Endothelial cell (in vitro differentiated cells): ENCODE measurements at regions not wholly inside any gene's neighbourhood (a gene's known extent, or its start where the extent isn't known, plus 50 kb on each side); places are given as distances from the start of the nearest gene placed in this dataset.

Experiments
- DNase-seq: peaks from one replicate; pipeline ENCODE4 v3.0.0; 2021; ENCODE audit warnings: low spot score
- H3K27ac Mint-ChIP-seq: one replicate; pipeline ENCODE4 v1.8.0; 2021; ENCODE audit warnings: mixed read lengths, inconsistent platforms; ENCODE audit not compliant: unreplicated experiment
- H3K27me3 Mint-ChIP-seq: one replicate; pipeline ENCODE4 v1.8.0; 2021; ENCODE audit warnings: mild to moderate bottlenecking, moderate library complexity, mixed read lengths, inconsistent platforms; ENCODE audit not compliant: unreplicated experiment
- H3K36me3 Mint-ChIP-seq: one replicate; pipeline ENCODE4 v1.8.0; 2021; ENCODE audit warnings: mild to moderate bottlenecking, low read depth, mixed read lengths, inconsistent platforms; ENCODE audit not compliant: unreplicated experiment
- H3K4me1 Mint-ChIP-seq: one replicate; pipeline ENCODE4 v1.8.0; 2021; ENCODE audit warnings: mild to moderate bottlenecking, mixed read lengths, inconsistent platforms; ENCODE audit not compliant: unreplicated experiment
- H3K4me3 Mint-ChIP-seq: one replicate; pipeline ENCODE4 v1.8.0; 2021; ENCODE audit warnings: mild to moderate bottlenecking, mixed read lengths, inconsistent platforms; ENCODE audit not compliant: unreplicated experiment
- H3K9me3 Mint-ChIP-seq: one replicate; pipeline ENCODE4 v1.8.0; 2021; ENCODE audit warnings: mixed read lengths, inconsistent platforms; ENCODE audit not compliant: unreplicated experiment
- TF ChIP-seq, protein P1 (sequence below): fragments of 200-600 bp; sonication (generic); IDR thresholded peaks from one replicate; pipeline ENCODE4 v1.5.0; 2021; ENCODE audit warnings: antibody characterized with exemption; ENCODE audit not compliant: unreplicated experiment

DNA sequence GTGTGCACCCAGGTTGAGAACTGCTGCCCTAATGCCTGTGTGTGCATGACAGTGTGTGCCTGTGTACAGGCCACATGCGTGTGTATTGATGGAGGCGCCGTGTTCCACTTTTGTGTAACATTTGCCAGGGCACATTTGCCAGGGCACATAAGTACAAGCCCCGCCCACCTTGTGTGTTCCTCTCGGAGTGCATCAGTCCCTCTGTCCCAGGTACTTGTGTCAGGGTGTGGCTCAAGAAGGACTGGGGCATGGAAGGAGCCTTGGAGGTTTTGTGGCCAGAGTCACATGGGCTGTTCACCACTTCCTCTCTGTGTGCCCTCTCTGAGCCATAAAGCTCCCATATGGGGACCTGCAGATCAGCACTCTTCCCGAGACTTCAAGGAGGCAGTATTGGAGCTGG is 73.9 kb downstream of the MRM1 start:
- no peaks in the 10 kb centered on the region for H3K36me3 Mint-ChIP-seq
- no peak overlapping the region for H3K4me3 Mint-ChIP-seq
- H3K27ac Mint-ChIP-seq = no peak overlapping the region
- DNase-seq = no peak
- H3K9me3 Mint-ChIP-seq = no peaks in the 10 kb centered on the region
- TF ChIP-seq, protein P1, sequence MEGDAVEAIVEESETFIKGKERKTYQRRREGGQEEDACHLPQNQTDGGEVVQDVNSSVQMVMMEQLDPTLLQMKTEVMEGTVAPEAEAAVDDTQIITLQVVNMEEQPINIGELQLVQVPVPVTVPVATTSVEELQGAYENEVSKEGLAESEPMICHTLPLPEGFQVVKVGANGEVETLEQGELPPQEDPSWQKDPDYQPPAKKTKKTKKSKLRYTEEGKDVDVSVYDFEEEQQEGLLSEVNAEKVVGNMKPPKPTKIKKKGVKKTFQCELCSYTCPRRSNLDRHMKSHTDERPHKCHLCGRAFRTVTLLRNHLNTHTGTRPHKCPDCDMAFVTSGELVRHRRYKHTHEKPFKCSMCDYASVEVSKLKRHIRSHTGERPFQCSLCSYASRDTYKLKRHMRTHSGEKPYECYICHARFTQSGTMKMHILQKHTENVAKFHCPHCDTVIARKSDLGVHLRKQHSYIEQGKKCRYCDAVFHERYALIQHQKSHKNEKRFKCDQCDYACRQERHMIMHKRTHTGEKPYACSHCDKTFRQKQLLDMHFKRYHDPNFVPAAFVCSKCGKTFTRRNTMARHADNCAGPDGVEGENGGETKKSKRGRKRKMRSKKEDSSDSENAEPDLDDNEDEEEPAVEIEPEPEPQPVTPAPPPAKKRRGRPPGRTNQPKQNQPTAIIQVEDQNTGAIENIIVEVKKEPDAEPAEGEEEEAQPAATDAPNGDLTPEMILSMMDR = no peak
- H3K4me1 Mint-ChIP-seq = peaks cover 15% of the 10 kb centered on the region
- H3K27me3 Mint-ChIP-seq = peaks cover 2% of the 10 kb centered on the region

GRCh38 chr17:36675786-36676185 is 74.4 kb downstream of the MRM1 start:
- no peaks in the 10 kb centered on the region for H3K9me3 Mint-ChIP-seq
- peaks cover 2% of the 10 kb centered on the region for H3K27me3 Mint-ChIP-seq
- no peaks in the 10 kb centered on the region for H3K36me3 Mint-ChIP-seq
- TF ChIP-seq, protein P1 = no peak
- DNase-seq = no peak
- H3K4me3 Mint-ChIP-seq = no peak overlapping the region
- H3K27ac Mint-ChIP-seq = no peak overlapping the region
- peaks cover 10% of the 10 kb centered on the region for H3K4me1 Mint-ChIP-seq

DNA sequence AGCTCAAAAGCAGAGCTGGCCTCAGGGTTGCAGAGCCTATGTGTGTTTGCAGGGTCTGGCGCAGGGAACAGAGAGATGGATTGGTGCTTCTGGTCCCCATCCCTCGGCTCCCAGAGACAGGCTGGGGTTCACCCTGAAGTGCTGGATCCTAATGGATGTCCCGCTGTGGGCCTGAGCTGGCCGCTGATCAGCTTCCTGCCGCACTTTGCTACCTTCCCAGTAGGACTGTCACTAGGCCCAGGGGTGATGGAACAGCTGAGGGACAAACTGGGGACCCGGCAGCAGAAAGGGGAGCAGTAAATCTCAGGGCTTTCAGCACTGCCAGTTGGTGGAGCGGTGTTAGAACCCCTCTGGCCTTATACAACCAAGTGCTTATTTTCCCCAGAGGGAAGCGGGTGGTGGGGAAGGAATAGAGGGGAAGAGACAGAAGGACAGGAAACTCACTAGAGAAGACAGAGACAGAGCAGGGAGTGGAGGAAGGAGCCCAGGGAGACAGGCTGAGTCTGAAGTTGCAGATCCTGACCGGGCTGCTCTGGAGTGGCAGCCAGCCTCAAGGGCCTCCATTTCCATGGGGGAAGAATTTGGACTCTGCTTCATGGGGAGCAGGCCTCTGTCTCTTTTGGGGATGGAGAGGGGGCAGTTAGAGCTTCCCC is 78.6 kb downstream of the MRM1 start:
- TF ChIP-seq, protein P1 = no peak
- Mint-ChIP-seq H3K27ac (no peak overlapping the region), H3K9me3 (no peaks in the 10 kb centered on the region), H3K4me3 (no peak overlapping the region), H3K27me3 (peaks cover 4% of the 10 kb centered on the region), H3K4me1 (peaks cover 6% of the 10 kb centered on the region), H3K36me3 (no peaks in the 10 kb centered on the region)
- no peak for DNase-seq

DNA sequence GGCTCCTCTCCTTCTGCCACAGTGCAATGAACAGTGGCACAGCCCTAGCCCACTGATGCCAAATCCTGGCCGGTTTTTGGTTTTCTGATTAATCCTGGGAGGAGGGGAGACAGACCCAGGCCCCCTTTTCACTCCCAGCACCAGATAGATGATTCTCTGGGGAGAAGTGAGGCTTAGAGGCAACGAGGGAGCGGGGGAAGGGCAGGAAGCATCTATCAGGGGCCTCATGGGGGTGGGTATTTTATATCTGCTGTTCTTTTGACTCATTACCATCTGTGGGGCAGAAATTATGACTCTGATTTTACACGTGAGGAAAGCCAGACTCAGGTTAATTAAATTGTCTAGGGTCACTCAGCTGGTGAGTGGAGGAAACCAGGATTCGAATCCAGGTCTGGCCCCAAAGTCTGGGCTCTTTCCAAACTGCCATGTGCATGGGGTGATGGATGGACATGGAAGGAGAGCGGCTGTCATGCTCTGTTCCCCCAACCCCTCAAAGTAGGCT is 79.4 kb downstream of the MRM1 start:
- DNase-seq = no peak
- TF ChIP-seq, protein P1 = no peak
- Mint-ChIP-seq H3K36me3 (no peaks in the 10 kb centered on the region), H3K4me1 (peaks cover 6% of the 10 kb centered on the region), H3K4me3 (no peak overlapping the region), H3K27ac (no peak overlapping the region), H3K9me3 (no peaks in the 10 kb centered on the region), H3K27me3 (peaks cover 2% of the 10 kb centered on the region)

DNA sequence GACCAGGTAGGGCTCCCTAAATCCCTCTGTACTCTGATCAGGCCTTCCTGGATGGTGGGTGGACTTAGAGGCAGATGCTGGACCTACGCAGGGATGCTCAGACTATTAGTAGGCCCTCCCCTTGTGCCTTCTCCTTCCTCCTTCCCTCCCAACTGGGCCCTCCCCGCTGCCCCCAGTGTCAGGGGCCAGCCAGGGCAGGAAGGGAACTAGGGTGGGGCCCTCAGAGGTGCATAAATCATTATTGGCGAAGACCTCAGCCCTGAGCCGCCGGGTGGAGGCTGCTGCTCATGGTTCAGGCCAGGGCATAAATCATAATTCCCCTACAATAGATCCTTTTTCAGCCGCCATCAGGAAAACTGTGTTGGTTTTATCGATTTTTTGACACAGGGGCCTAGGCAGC is 81.4 kb downstream of the MRM1 start:
- DNase-seq = no peak
- Mint-ChIP-seq H3K27ac (no peak overlapping the region), H3K4me1 (peaks cover 6% of the 10 kb centered on the region), H3K36me3 (no peaks in the 10 kb centered on the region), H3K9me3 (no peaks in the 10 kb centered on the region), H3K4me3 (no peak overlapping the region), H3K27me3 (peaks cover 2% of the 10 kb centered on the region)
- TF ChIP-seq, protein P1 = no peak
